K562 (cell line): ENCODE measurements at regions not wholly inside any gene's neighbourhood (a gene's known extent, or its start where the extent isn't known, plus 50 kb on each side); places are given as distances from the start of the nearest gene placed in this dataset.

ENCODE experiments used
- ATAC-seq: fragments of 200-7000 bp; cut with Tn5 transposase; 3 replicates; pipeline ENCODE4 v1.9.1; 2020; ENCODE audit warnings: moderate library complexity
- BruUV-seq: library from RNA; stranded (reverse); fragments of 400-500 nt; replicated peaks from 2 replicates; lab custom pipeline; 2021; lab: Mats Ljungman, UMichigan
- CTCF ChIA-PET: fragments of 300-600 bp; formaldehyde crosslinking; extraction: SDS; loops from one replicate; lab custom pipeline; 2021; ENCODE audit warnings: low intra/inter-chr PET ratio; lab: Yijun Ruan, JAX
- POLR2A ChIA-PET: fragments of 300-600, 350-650 bp; sonication (Branson Sonifier 250); formaldehyde crosslinking; extraction: SDS; loops from one replicate; lab custom pipeline; 2021; ENCODE audit warnings: antibody characterized with exemption, inconsistent platforms; lab: Yijun Ruan, JAX
- DNase-seq, 4 experiments: peaks; one replicate each; pipeline versions ENCODE4 v3.0.0 to v3.0.0-alpha.2; 2011 to 2018; ENCODE audit warnings: low spot score in 3 of 4, mixed read lengths in 3 of 4; ENCODE audit errors: extremely low read depth in 1 of 4
- FAIRE-seq: peaks from 2 replicates; lab custom pipeline; 2011; peaks lifted over from hg19 to GRCh38; lab: Jason Lieb, UNC
- H2AFZ ChIP-seq: 2 replicates; pipeline ENCODE4 v1.6.0; 2011; ENCODE audit warnings: low read depth, low read length, control low read depth, inconsistent platforms
- H3K27ac ChIP-seq: fragments of 200-600 bp; 3 replicates; pipeline ENCODE4 v1.8.0; 2011; ENCODE audit warnings: low read depth, mild to moderate bottlenecking, control low read depth, inconsistent platforms, low read length, moderate library complexity, mixed read lengths; ENCODE audit errors: extremely low read depth
- H3K27me3 ChIP-seq, 2 experiments: fragments of 300-600 bp in 1 of 2; 2 replicates in 1 of 2; 3 replicates in 1 of 2; pipeline versions ENCODE4 v1.6.0 to v1.8.0; 2011; ENCODE audit warnings: inconsistent platforms in 2 of 2, low read length in 2 of 2, mild to moderate bottlenecking in 1 of 2, mixed read lengths in 1 of 2, moderate library complexity in 1 of 2; ENCODE audit not compliant: control insufficient read depth in 2 of 2, insufficient read depth in 2 of 2
- H3K36me3 ChIP-seq: fragments of 300-600 bp; 3 replicates; pipeline ENCODE4 v1.8.0; 2011; ENCODE audit warnings: mild to moderate bottlenecking, low read length, inconsistent platforms; ENCODE audit not compliant: control insufficient read depth, insufficient read depth
- H3K4me1 ChIP-seq, 2 experiments: fragments of 200-600 bp in 1 of 2; replicated peaks in 1 of 2; 2 replicates in 1 of 2; 3 replicates in 1 of 2; pipeline versions ENCODE4 v1.5.1 to v1.8.0; 2011; ENCODE audit warnings: inconsistent platforms in 2 of 2, low read length in 2 of 2, mild to moderate bottlenecking in 1 of 2, mixed read lengths in 1 of 2, moderate library complexity in 1 of 2; ENCODE audit not compliant: control insufficient read depth in 2 of 2, insufficient read depth in 2 of 2
- H3K4me2 ChIP-seq: 2 replicates; pipeline ENCODE4 v1.6.1; 2011; ENCODE audit warnings: low read length, control low read depth, inconsistent platforms, mixed read lengths; ENCODE audit not compliant: insufficient read depth
- H3K4me3 ChIP-seq: fragments of 200-600 bp; sonication (generic), shearing (Covaris generic); 2 replicates; pipeline ENCODE4 v1.5.1; 2016; ENCODE audit warnings: control low read depth, inconsistent platforms
- H3K79me2 ChIP-seq: fragments of 200-600 bp; 3 replicates; pipeline ENCODE4 v1.8.0; 2011; ENCODE audit warnings: low read length, inconsistent platforms; ENCODE audit not compliant: control insufficient read depth, insufficient read depth
- H3K9ac ChIP-seq, 2 experiments: 2 replicates each; pipeline versions ENCODE4 v1.6.0 to v1.6.1; 2011; ENCODE audit warnings: low read depth in 2 of 2, low read length in 2 of 2, control low read depth in 1 of 2, inconsistent platforms in 1 of 2, mild to moderate bottlenecking in 1 of 2, mixed read lengths in 1 of 2; ENCODE audit not compliant: insufficient read depth in 1 of 2
- H3K9me1 ChIP-seq: one replicate; pipeline ENCODE4 v1.6.0; 2011; ENCODE audit warnings: inconsistent platforms, mild to moderate bottlenecking, low read length, moderate library complexity; ENCODE audit not compliant: control insufficient read depth, insufficient read depth
- H3K9me3 ChIP-seq: replicated peaks from 2 replicates; pipeline ENCODE4 v1.5.1; 2011; ENCODE audit warnings: low read depth, low read length, inconsistent platforms; ENCODE audit not compliant: control insufficient read depth, insufficient read depth
- H4K20me1 ChIP-seq: replicated peaks from 2 replicates; pipeline ENCODE4 v1.6.1; 2011; ENCODE audit warnings: low read length, inconsistent platforms, mixed read lengths; ENCODE audit not compliant: control insufficient read depth, insufficient read depth
- BRD4 ChIP-seq: fragments of 200-600 bp; sonication (generic); IDR thresholded peaks from 2 replicates; pipeline ENCODE4 v1.6.1; 2017; ENCODE audit warnings: inconsistent platforms
- DDX20 ChIP-seq: fragments of 450-650 bp; IDR thresholded peaks from 2 replicates; pipeline ENCODE4 v1.6.1; 2016; ENCODE audit warnings: missing genetic modification characterization, low read depth, mild to moderate bottlenecking, missing compliant biosample characterization, moderate library complexity
- HMBOX1 ChIP-seq: sonication (generic); IDR thresholded peaks from 2 replicates; pipeline ENCODE4 v1.6.1; 2016
- PATZ1 ChIP-seq: fragments of 250-450 bp; sonication (Bioruptor Pico); IDR thresholded peaks from 2 replicates; pipeline ENCODE4 v1.5.0; 2020; ENCODE audit warnings: mild to moderate bottlenecking, borderline replicate concordance
- PTRF ChIP-seq: fragments of 450-650 bp; IDR thresholded peaks from 2 replicates; pipeline ENCODE4 v1.6.1; 2016; ENCODE audit warnings: mild to moderate bottlenecking, missing genetic modification characterization, missing compliant biosample characterization
- SIX5 ChIP-seq, 2 experiments: IDR thresholded peaks; 2 replicates each; pipeline ENCODE4 v1.6.1; 2011; ENCODE audit warnings: low read length in 2 of 2, borderline replicate concordance in 1 of 2, low read depth in 1 of 2, mild to moderate bottlenecking in 1 of 2, moderate library complexity in 1 of 2; ENCODE audit not compliant: insufficient read depth in 1 of 2
- SNRNP70 ChIP-seq: fragments of 200-400 bp; formaldehyde crosslinking; optimal IDR thresholded peaks from 2 replicates; pipeline ENCODE3; 2017; ENCODE audit warnings: low read depth, low read length
- TCF7 ChIP-seq: sonication (generic); IDR thresholded peaks from 2 replicates; pipeline ENCODE4 v1.6.1; 2016; ENCODE audit warnings: antibody characterized with exemption, borderline replicate concordance
- ZBTB11 ChIP-seq, 3 experiments: fragments of 200-800 bp in 1 of 3; fragments of 250-450 bp in 1 of 3; fragments of 450-650 bp in 1 of 3; sonication (Bioruptor Pico) in 1 of 3; sonication (Bioruptor generic) in 1 of 3; formaldehyde crosslinking in 1 of 3; IDR thresholded peaks; 2 replicates each; pipeline versions ENCODE4 v1.6.1 to v1.8.0; 2016 to 2022; ENCODE audit warnings: mild to moderate bottlenecking in 2 of 3, missing genetic modification characterization in 2 of 3, missing compliant biosample characterization in 1 of 3, moderate library complexity in 1 of 3
- ZNF76 ChIP-seq: fragments of 250-450 bp; sonication (Bioruptor Pico); IDR thresholded peaks from 2 replicates; pipeline ENCODE4 v1.4.0; 2020; ENCODE audit warnings: mild to moderate bottlenecking, moderate library complexity, borderline replicate concordance
- WGBS: fragments of 100-300 bp; shearing (Covaris generic); methylation state at CpG from one replicate; pipeline ENCODE4 v1.1.6; 2016; ENCODE audit warnings: low coverage, mixed read lengths; ENCODE audit not compliant: insufficient coverage; ENCODE audit errors: missing lambda C conversion rate; 5-methylcytosine and 5-hydroxymethylcytosine counted together
- in situ Hi-C: fragments of 300-500 bp; cut with MboI; formaldehyde crosslinking; loops from 4 replicates; pipeline ENCODE4 v1.15.0; 2018; ENCODE audit warnings: inconsistent platforms, mixed read lengths
- intact Hi-C: fragments of 100-400 bp; cut with micrococcal nuclease; formaldehyde crosslinking; loops from 2 replicates; pipeline ENCODE4 v1.14.2; 2022

- POLR2A ChIA-PET: interaction anchor here (0.6 kb wide), 1 partner anchor 1336 kb away, joined by 3 read pairs; no protein-coding TSS in a partner anchor
- H3K4me3 ChIP-seq: no peak overlapping the region
- no peaks in the 10 kb centered on the region for H3K36me3 ChIP-seq
- H3K27ac ChIP-seq: no peak overlapping the region
- in situ Hi-C loops: no loop called here
- no peak overlapping the region for H3K9ac ChIP-seq
- H3K9me1 ChIP-seq: no peaks in the 10 kb centered on the region
- H2AFZ ChIP-seq: no peak overlapping the region
- H3K4me1 ChIP-seq: no peaks in the 10 kb centered on the region
- no peak for ATAC-seq
- intact Hi-C loops: no loop called here
- H4K20me1 ChIP-seq: no peaks in the 10 kb centered on the region
- H3K27me3 ChIP-seq: no peaks in the 10 kb centered on the region
- no TSS peak for BruUV-seq
- CTCF ChIA-PET: no interaction called here
- FAIRE-seq: no peak
- no peaks in the 10 kb centered on the region for H3K9me3 ChIP-seq
- TF ChIP-seq DDX20 (tag): no peak
- TF ChIP-seq BRD4: no peak
- no peak for TF ChIP-seq TCF7
- no peak for TF ChIP-seq PATZ1 (CRISPR knock-in tag)
- no peak for TF ChIP-seq SIX5 (IDR thresholded peaks at IDR 0.05; ENCODE audit: borderline replicate concordance in 1 of 2, insufficient read depth in 1 of 2, low read depth in 1 of 2, low read length in 2 of 2)
- no peak for TF ChIP-seq PTRF (tag)
- no peak for TF ChIP-seq SNRNP70
- TF ChIP-seq HMBOX1: no peak
- TF ChIP-seq ZNF76 (CRISPR knock-in tag): no peak
- TF ChIP-seq ZBTB11 (CRISPR knock-in tag; IDR thresholded peaks at IDR 0.05): no peak
- 1% methylated on average over 4 of the region's 4 CpGs for WGBS
- no peaks in the 10 kb centered on the region for H3K79me2 ChIP-seq
- H3K4me2 ChIP-seq: no peak overlapping the region
- no peak for DNase-seq
Observed at GRCh38 chr5:3911773-3912172, 316.1 kb downstream of the IRX1 start.
